ENCODE measurements at regions not wholly inside any gene's neighbourhood (a gene's known extent, or its start where the extent isn't known, plus 50 kb on each side); places are given as distances from the start of the nearest gene placed in this dataset.

GRCh38 chr21:17050646-17051045 lies 462.2 kb upstream of the CXADR start:
- Histone ChIP-seq H3K27ac (no peak overlapping the region), H3K4me1 (replicated peaks) (no peaks in the 10 kb centered on the region), H3K36me3 (no peaks in the 10 kb centered on the region), H3K27me3 (replicated peaks; ENCODE audit: insufficient read depth) (no peaks in the 10 kb centered on the region), H3K9me3 (no peaks in the 10 kb centered on the region), H3K4me3 (no peak overlapping the region)
- 68% methylated on average over 2 of the region's 2 CpGs for WGBS
- TF ChIP-seq POLR2AphosphoS5 (IDR thresholded peaks at IDR 0.05) (no peak), CTCF (IDR thresholded peaks at IDR 0.05) (no peak), POLR2A (IDR thresholded peaks at IDR 0.05) (no peak)
- intact Hi-C loops (cut with DNase I), result no loop called here
- no peak for DNase-seq (ENCODE audit: low spot score)

- 40% methylated on average over 3 of the region's 3 CpGs for WGBS
- no peak for DNase-seq (ENCODE audit: low spot score)
- intact Hi-C loops (cut with DNase I), result no loop called here
- Histone ChIP-seq H3K9me3 (no peaks in the 10 kb centered on the region), H3K36me3 (no peaks in the 10 kb centered on the region), H3K4me1 (replicated peaks) (no peaks in the 10 kb centered on the region), H3K27me3 (replicated peaks; ENCODE audit: insufficient read depth) (no peaks in the 10 kb centered on the region), H3K27ac (no peak overlapping the region), H3K4me3 (no peak overlapping the region)
- TF ChIP-seq POLR2A (IDR thresholded peaks at IDR 0.05), result no peak
- TF ChIP-seq CTCF (IDR thresholded peaks at IDR 0.05), result no peak
- TF ChIP-seq POLR2AphosphoS5 (IDR thresholded peaks at IDR 0.05), result no peak
Observed at GRCh38 chr21:17051054-17051453, 461.8 kb upstream of the CXADR start.

GRCh38 chr21:17053321-17053720 lies 459.5 kb upstream of the CXADR start:
- 52% methylated on average over 7 of the region's 7 CpGs for WGBS
- DNase-seq (ENCODE audit: low spot score), result no peak
- no peaks in the 10 kb centered on the region for H3K36me3 ChIP-seq
- no peaks in the 10 kb centered on the region for H3K4me1 ChIP-seq (replicated peaks)
- TF ChIP-seq POLR2AphosphoS5 (IDR thresholded peaks at IDR 0.05) (no peak), CTCF (IDR thresholded peaks at IDR 0.05) (no peak), POLR2A (IDR thresholded peaks at IDR 0.05) (no peak)
- H3K9me3 ChIP-seq, result no peaks in the 10 kb centered on the region
- H3K4me3 ChIP-seq, result no peak overlapping the region
- no peak overlapping the region for H3K27ac ChIP-seq
- no peaks in the 10 kb centered on the region for H3K27me3 ChIP-seq (replicated peaks; ENCODE audit: insufficient read depth)
- intact Hi-C loops (cut with DNase I), result no loop called here

- WGBS, result 63% methylated on average over 1 of the region's 1 CpG
- Histone ChIP-seq H3K4me1 (replicated peaks) (no peaks in the 10 kb centered on the region), H3K27ac (no peak overlapping the region), H3K9me3 (no peaks in the 10 kb centered on the region), H3K4me3 (no peak overlapping the region), H3K36me3 (no peaks in the 10 kb centered on the region), H3K27me3 (replicated peaks; ENCODE audit: insufficient read depth) (no peaks in the 10 kb centered on the region)
- intact Hi-C loops (cut with DNase I), result no loop called here
- no peak for TF ChIP-seq POLR2AphosphoS5 (IDR thresholded peaks at IDR 0.05)
- TF ChIP-seq CTCF (IDR thresholded peaks at IDR 0.05), result no peak
- no peak for TF ChIP-seq POLR2A (IDR thresholded peaks at IDR 0.05)
- DNase-seq (ENCODE audit: low spot score), result no peak
Observed at GRCh38 chr21:17059936-17060335, 452.9 kb upstream of the CXADR start.

GRCh38 chr21:17066006-17066405 lies 446.8 kb upstream of the CXADR start:
- intact Hi-C loops (cut with DNase I), result no loop called here
- no peak for TF ChIP-seq POLR2AphosphoS5 (IDR thresholded peaks at IDR 0.05)
- TF ChIP-seq POLR2A (IDR thresholded peaks at IDR 0.05), result no peak
- TF ChIP-seq CTCF (IDR thresholded peaks at IDR 0.05), result no peak
- H3K4me1 ChIP-seq (replicated peaks), result no peaks in the 10 kb centered on the region
- H3K27me3 ChIP-seq (replicated peaks; ENCODE audit: insufficient read depth), result no peaks in the 10 kb centered on the region
- no peak for DNase-seq (ENCODE audit: low spot score)
- no peak overlapping the region for H3K27ac ChIP-seq
- H3K9me3 ChIP-seq, result no peaks in the 10 kb centered on the region
- H3K4me3 ChIP-seq, result no peak overlapping the region
- no peaks in the 10 kb centered on the region for H3K36me3 ChIP-seq

Data from prostate gland (tissue), 2 donors.